Ishikawa (cell line): ENCODE measurements at regions not wholly inside any gene's neighbourhood (a gene's known extent, or its start where the extent isn't known, plus 50 kb on each side); places are given as distances from the start of the nearest gene placed in this dataset.

ENCODE experiments used
- CEBPB ChIP-seq: IDR thresholded peaks from 2 replicates; pipeline ENCODE4 v1.6.1; 2012
- CREB1 ChIP-seq: IDR thresholded peaks from 2 replicates; pipeline ENCODE4 v1.6.1; 2012; ENCODE audit warnings: low read depth
- EGR1 ChIP-seq: IDR thresholded peaks from 2 replicates; pipeline ENCODE4 v1.6.1; 2012
- EP300 ChIP-seq: IDR thresholded peaks from 2 replicates; pipeline ENCODE4 v1.6.1; 2012; ENCODE audit warnings: borderline replicate concordance
- FOXM1 ChIP-seq: IDR thresholded peaks from 2 replicates; pipeline ENCODE4 v1.6.1; 2012; ENCODE audit warnings: low read depth, borderline replicate concordance
- MAX ChIP-seq: IDR thresholded peaks from 2 replicates; pipeline ENCODE4 v1.6.1; 2012
- NFIC ChIP-seq: IDR thresholded peaks from 2 replicates; pipeline ENCODE4 v1.6.1; 2012
- RAD21 ChIP-seq: IDR thresholded peaks from 2 replicates; pipeline ENCODE4 v1.6.1; 2012; ENCODE audit warnings: low read depth
- REST ChIP-seq: IDR thresholded peaks from 2 replicates; pipeline ENCODE4 v1.6.1; 2012; ENCODE audit warnings: low read depth, mild to moderate bottlenecking
- TAF1 ChIP-seq: IDR thresholded peaks from 2 replicates; pipeline ENCODE4 v1.6.1; 2012; ENCODE audit warnings: low read depth, mild to moderate bottlenecking
- TCF12 ChIP-seq: IDR thresholded peaks from 2 replicates; pipeline ENCODE4 v1.6.1; 2012; ENCODE audit warnings: low read depth
- TEAD4 ChIP-seq: IDR thresholded peaks from 2 replicates; pipeline ENCODE4 v1.6.1; 2012
- USF1 ChIP-seq: IDR thresholded peaks from 2 replicates; pipeline ENCODE4 v1.6.1; 2012
- YY1 ChIP-seq: IDR thresholded peaks from 2 replicates; pipeline ENCODE4 v1.6.1; 2012; ENCODE audit warnings: low read depth
- ZBTB7A ChIP-seq: IDR thresholded peaks from 2 replicates; pipeline ENCODE4 v1.6.1; 2012; ENCODE audit warnings: low read depth

- TF ChIP-seq FOXM1 (no peak), EP300 (no peak), EGR1 (no peak), TCF12 (no peak), YY1 (no peak), NFIC (no peak), RAD21 (no peak), CREB1 (no peak), TEAD4 (no peak), ZBTB7A (no peak)
Measured at GRCh38 chr4:25559508-25559907, 96.1 kb upstream of the SLC34A2 start.

- TF ChIP-seq RAD21 = no peak
- no peak for TF ChIP-seq REST
- TF ChIP-seq NFIC = no peak
- TF ChIP-seq CREB1 = no peak
- no peak for TF ChIP-seq FOXM1
Measured at GRCh38 chr4:25560605-25561004, 95.0 kb upstream of the SLC34A2 start.

- TF ChIP-seq USF1 (peak; percentile 43; the same call in 1 of the 2 replicates), YY1 (no peak), TCF12 (no peak; the same call in none of the 2 replicates), NFIC (peak; percentile 40; the same call in 1 of the 2 replicates), CREB1 (no peak), CEBPB (no peak), TEAD4 (peak; percentile 88), RAD21 (no peak), FOXM1 (peak; percentile 39; the same call in 1 of the 2 replicates), EGR1 (no peak), ZBTB7A (no peak), MAX (peak; percentile 69), REST (no peak), EP300 (peak; percentile 72), TAF1 (no peak)
Measured at GRCh38 chr4:25563071-25563564, 92.5 kb upstream of the SLC34A2 start.

GRCh38 chr4:25564836-25565235 lies 90.8 kb upstream of the SLC34A2 start:
- TF ChIP-seq RAD21 (no peak), YY1 (no peak), FOXM1 (no peak), TAF1 (no peak), CEBPB (no peak), TCF12 (no peak), NFIC (no peak), EGR1 (no peak), EP300 (no peak), USF1 (no peak), ZBTB7A (no peak), REST (no peak), MAX (no peak), CREB1 (no peak), TEAD4 (no peak)

GRCh38 chr4:25567253-25567652 lies 88.4 kb upstream of the SLC34A2 start:
- TF ChIP-seq FOXM1 (no peak), NFIC (no peak), CREB1 (no peak), RAD21 (no peak), EP300 (no peak), CEBPB (no peak), TEAD4 (no peak), MAX (no peak), ZBTB7A (no peak), EGR1 (no peak), REST (no peak), TAF1 (no peak), USF1 (no peak), TCF12 (no peak), YY1 (no peak)
